Testis (tissue), 2 donors: ENCODE measurements at regions not wholly inside any gene's neighbourhood (a gene's known extent, or its start where the extent isn't known, plus 50 kb on each side); places are given as distances from the start of the nearest gene placed in this dataset.

Experiments
- DNase-seq: peaks from one replicate; pipeline ENCODE4 v3.0.0-alpha.2; 2019
- H3K27ac ChIP-seq, 2 donors: fragments of 200-600 bp; sonication (generic); one replicate each; pipeline ENCODE4 v1.5.1; 2019
- H3K27me3 ChIP-seq: fragments of 200-600 bp; sonication (generic); one replicate; pipeline ENCODE4 v1.5.1; 2019
- H3K36me3 ChIP-seq: fragments of 200-600 bp; sonication (generic); one replicate; pipeline ENCODE4 v1.5.1; 2017; ENCODE audit warnings: low read depth; ENCODE audit errors: missing control alignments
- H3K4me1 ChIP-seq: fragments of 200-600 bp; sonication (generic); one replicate; pipeline ENCODE4 v1.5.1; 2019
- H3K4me3 ChIP-seq, 2 donors: fragments of 200-600 bp; sonication (generic); one replicate each; pipeline ENCODE4 v1.5.1; 2017 to 2019
- H3K9me3 ChIP-seq: fragments of 200-600 bp; sonication (generic); one replicate; pipeline ENCODE4 v1.5.1; 2017
- POLR2A ChIP-seq: fragments of 450-650 bp; IDR thresholded peaks from one replicate; pipeline ENCODE4 v1.6.1; 2017; ENCODE audit warnings: antibody characterized with exemption, mild to moderate bottlenecking, moderate library complexity
- WGBS, 2 donors: methylation state at CpG; one replicate each; pipeline ENCODE4 v1.1.5; 2018; 5-methylcytosine and 5-hydroxymethylcytosine counted together
- intact Hi-C: fragments of 100-400 bp; cut with DNase I; formaldehyde crosslinking; loops from one replicate; pipeline ENCODE4 v1.15.1; 2023; ENCODE audit warnings: low total_unique reads
- TF ChIP-seq, protein P1 (sequence below), 3 experiments: fragments of 450-650 bp in 2 of 3; fragments of 200-600 bp in 1 of 3; sonication (generic) in 1 of 3; IDR thresholded peaks; one replicate each; pipeline ENCODE4 v1.5.1; 2016 to 2019; ENCODE audit warnings: antibody characterized with exemption in 3 of 3, mild to moderate bottlenecking in 2 of 3, moderate library complexity in 1 of 3

DNA sequence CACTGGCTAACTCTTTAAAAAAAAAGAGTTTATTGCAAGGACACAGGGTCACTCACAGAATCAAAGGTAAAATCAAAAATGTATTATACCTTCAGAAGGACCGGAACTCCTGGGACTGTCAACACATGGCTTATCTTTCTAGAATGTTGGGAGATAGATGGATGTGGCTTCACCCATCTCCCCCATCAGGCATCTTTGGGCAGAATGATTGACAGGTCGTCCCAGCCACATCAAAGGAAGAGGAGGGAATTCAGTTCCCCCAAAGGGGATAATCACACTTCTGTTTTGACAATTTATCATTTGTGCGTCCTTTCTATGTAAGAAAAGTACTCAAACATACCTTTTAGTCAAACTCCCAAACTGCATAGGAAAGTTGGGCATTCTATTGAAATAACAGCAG lies 228.6 kb upstream of the CDH5 start:
- no peak for TF ChIP-seq POLR2A
- TF ChIP-seq, protein P1, sequence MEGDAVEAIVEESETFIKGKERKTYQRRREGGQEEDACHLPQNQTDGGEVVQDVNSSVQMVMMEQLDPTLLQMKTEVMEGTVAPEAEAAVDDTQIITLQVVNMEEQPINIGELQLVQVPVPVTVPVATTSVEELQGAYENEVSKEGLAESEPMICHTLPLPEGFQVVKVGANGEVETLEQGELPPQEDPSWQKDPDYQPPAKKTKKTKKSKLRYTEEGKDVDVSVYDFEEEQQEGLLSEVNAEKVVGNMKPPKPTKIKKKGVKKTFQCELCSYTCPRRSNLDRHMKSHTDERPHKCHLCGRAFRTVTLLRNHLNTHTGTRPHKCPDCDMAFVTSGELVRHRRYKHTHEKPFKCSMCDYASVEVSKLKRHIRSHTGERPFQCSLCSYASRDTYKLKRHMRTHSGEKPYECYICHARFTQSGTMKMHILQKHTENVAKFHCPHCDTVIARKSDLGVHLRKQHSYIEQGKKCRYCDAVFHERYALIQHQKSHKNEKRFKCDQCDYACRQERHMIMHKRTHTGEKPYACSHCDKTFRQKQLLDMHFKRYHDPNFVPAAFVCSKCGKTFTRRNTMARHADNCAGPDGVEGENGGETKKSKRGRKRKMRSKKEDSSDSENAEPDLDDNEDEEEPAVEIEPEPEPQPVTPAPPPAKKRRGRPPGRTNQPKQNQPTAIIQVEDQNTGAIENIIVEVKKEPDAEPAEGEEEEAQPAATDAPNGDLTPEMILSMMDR (IDR thresholded peaks at IDR 0.05) = no peak
- intact Hi-C loops = no loop called here
- H3K27me3 ChIP-seq = no peaks in the 10 kb centered on the region
- H3K4me3 ChIP-seq = no peak overlapping the region
- no peak for DNase-seq
- no peak overlapping the region for H3K27ac ChIP-seq
- H3K9me3 ChIP-seq = no peaks in the 10 kb centered on the region
- WGBS, 2 donors = 79 to 85% methylated on average over 3 of the region's 3 CpGs
- no peaks in the 10 kb centered on the region for H3K36me3 ChIP-seq
- peaks cover 9% of the 10 kb centered on the region for H3K4me1 ChIP-seq

DNA sequence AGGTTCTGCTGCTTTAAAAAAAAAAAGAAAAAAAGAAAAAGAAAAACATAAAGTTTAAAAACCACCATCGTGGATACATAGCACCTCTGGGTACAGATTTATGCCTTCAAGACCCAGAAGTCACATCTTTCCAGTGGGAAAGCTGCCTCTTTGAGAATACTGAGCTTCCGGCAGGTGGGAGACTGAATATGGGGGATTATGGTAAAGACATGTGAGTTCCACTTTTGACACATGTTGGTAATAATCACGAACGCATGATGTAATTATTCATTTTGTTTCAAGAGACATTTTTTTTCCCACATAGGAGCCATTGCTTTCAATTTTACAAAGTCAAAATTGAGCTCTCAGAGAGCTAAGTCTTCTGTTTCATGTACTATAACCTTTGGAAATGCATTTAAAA lies 229.7 kb upstream of the CDH5 start:
- H3K27ac ChIP-seq = no peak overlapping the region
- H3K4me3 ChIP-seq = no peak overlapping the region
- no peaks in the 10 kb centered on the region for H3K27me3 ChIP-seq
- H3K9me3 ChIP-seq = no peaks in the 10 kb centered on the region
- intact Hi-C loops = no loop called here
- WGBS, 2 donors = 68 to 74% methylated on average over 4 of the region's 4 CpGs
- H3K36me3 ChIP-seq = no peaks in the 10 kb centered on the region
- no peak for DNase-seq
- H3K4me1 ChIP-seq = peaks cover 9% of the 10 kb centered on the region
- TF ChIP-seq, protein P1 (IDR thresholded peaks at IDR 0.05) = no peak
- TF ChIP-seq POLR2A = no peak

DNA sequence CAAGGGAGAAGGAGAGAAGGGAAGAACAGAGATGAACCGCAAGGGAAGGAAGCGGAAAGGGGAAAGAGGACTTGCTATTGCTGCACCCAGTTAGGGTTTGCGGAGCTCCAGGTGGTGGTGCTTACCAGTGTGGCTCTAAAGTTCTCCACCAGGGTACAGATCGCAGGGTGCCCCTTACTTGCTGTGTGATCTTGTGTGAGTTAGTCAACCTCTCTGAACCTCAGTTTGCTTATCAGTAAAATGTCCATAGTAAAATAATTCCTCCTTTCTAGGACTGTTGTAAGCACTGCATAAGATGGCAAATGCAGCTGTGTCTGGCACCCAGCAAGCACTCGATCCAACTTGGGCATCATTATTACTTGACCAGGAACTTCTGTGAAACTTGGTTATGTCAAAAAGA lies 230.7 kb upstream of the CDH5 start:
- Histone ChIP-seq H3K36me3 (no peaks in the 10 kb centered on the region), H3K27me3 (no peaks in the 10 kb centered on the region), H3K4me1 (peaks cover 9% of the 10 kb centered on the region), H3K9me3 (no peaks in the 10 kb centered on the region), H3K4me3 (no peak overlapping the region), H3K27ac (peak overlapping the region in 1 of 2 donors; percentile 5)
- 89 to 90% methylated on average over 5 of the region's 5 CpGs for WGBS, 2 donors
- intact Hi-C loops = no loop called here
- no peak for TF ChIP-seq POLR2A
- TF ChIP-seq, protein P1 (IDR thresholded peaks at IDR 0.05) = no peak
- DNase-seq = no peak

DNA sequence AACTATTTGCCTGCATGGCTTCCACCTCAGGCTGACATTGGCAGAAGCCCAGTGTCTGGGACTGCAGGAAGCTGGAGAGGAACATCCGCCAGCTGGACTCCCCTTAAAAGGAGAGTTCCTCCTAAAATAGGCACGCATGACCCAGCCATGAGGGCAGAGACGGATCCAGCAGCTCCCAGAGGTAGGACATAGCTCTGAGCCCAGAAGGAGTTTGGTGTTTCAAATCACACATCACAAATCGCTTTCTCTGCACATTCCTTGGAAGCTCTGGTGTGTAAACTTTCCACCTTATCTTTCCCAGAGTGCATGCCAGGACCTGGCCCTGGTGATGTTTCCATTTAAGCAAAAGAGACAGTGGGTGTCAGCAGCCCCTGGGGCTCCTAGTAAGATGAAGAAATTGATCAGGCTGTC lies 231.1 kb upstream of the CDH5 start:
- Histone ChIP-seq H3K27ac (peak overlapping the region in 1 of 2 donors; percentile 5), H3K9me3 (no peaks in the 10 kb centered on the region), H3K4me1 (peaks cover 9% of the 10 kb centered on the region), H3K27me3 (no peaks in the 10 kb centered on the region), H3K36me3 (no peaks in the 10 kb centered on the region), H3K4me3 (no peak overlapping the region)
- 43 to 68% methylated on average over 3 to 4 of the region's 4 CpGs for WGBS, 2 donors
- TF ChIP-seq, protein P1 (IDR thresholded peaks at IDR 0.05) = no peak
- TF ChIP-seq POLR2A = no peak
- intact Hi-C loops = no loop called here
- peak; percentile 60 for DNase-seq

DNA sequence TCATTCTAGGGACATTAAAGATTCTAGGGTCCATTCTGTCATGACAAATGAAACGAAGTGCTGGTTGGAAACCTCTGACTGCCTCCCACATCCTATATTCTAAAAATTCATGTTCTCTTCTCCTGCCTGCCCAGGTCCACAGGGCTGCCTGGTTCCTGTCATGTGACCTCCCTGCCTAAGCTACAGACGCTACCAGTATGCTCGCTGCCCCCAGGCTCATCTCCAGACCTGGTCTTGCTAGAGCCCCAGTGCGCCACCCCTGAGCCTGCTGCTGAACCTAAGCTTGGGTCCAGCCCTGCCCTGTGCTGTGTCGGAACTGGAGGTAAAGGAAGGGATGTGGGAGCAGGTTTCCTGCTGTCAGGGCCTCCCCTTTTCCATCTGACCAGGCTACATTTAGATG lies 231.6 kb upstream of the CDH5 start:
- Histone ChIP-seq H3K9me3 (no peaks in the 10 kb centered on the region), H3K27ac (no peak overlapping the region), H3K4me1 (peaks cover 9% of the 10 kb centered on the region), H3K27me3 (no peaks in the 10 kb centered on the region), H3K36me3 (no peaks in the 10 kb centered on the region), H3K4me3 (no peak overlapping the region)
- intact Hi-C loops = no loop called here
- TF ChIP-seq, protein P1 (IDR thresholded peaks at IDR 0.05) = no peak
- no peak for TF ChIP-seq POLR2A
- 66 to 93% methylated on average over 5 of the region's 5 CpGs for WGBS, 2 donors
- DNase-seq = no peak
